Neuronal stem cell (in vitro differentiated cells): ENCODE measurements at regions not wholly inside any gene's neighbourhood (a gene's known extent, or its start where the extent isn't known, plus 50 kb on each side); places are given as distances from the start of the nearest gene placed in this dataset.
"Not testable (repeated sequence)": the region's sequence is repeated elsewhere in the genome, so short reads cannot be mapped to it uniquely, and the experiment has no call there.

Source experiments
- DNase-seq: peaks from one replicate; pipeline ENCODE4 v3.0.0-alpha.2; 2013; ENCODE audit warnings: low spot score
- H2AFZ ChIP-seq: one replicate; pipeline ENCODE4 v1.6.1; 2013; ENCODE audit warnings: mild to moderate bottlenecking, low read length, inconsistent platforms
- H2AK5ac ChIP-seq: 2 replicates; pipeline ENCODE4 v1.6.1; 2013; ENCODE audit warnings: low read depth, mild to moderate bottlenecking, inconsistent platforms, low read length, moderate library complexity, mixed read lengths
- H2BK120ac ChIP-seq: 2 replicates; pipeline ENCODE4 v1.6.1; 2013; ENCODE audit warnings: low read depth, mild to moderate bottlenecking, inconsistent platforms, low read length, moderate library complexity, mixed read lengths
- H2BK12ac ChIP-seq: one replicate; pipeline ENCODE4 v1.6.1; 2013; ENCODE audit warnings: low read length, inconsistent platforms
- H2BK15ac ChIP-seq: 2 replicates; pipeline ENCODE4 v1.6.1; 2013; ENCODE audit warnings: mild to moderate bottlenecking, low read length, inconsistent platforms, mixed read lengths
- H2BK5ac ChIP-seq: one replicate; pipeline ENCODE4 v1.6.1; 2013; ENCODE audit warnings: inconsistent platforms, mild to moderate bottlenecking, low read length, moderate library complexity
- H3K14ac ChIP-seq: one replicate; pipeline ENCODE4 v1.6.1; 2013; ENCODE audit warnings: low read length, inconsistent platforms
- H3K18ac ChIP-seq: 2 replicates; pipeline ENCODE4 v1.6.1; 2013; ENCODE audit warnings: low read length, inconsistent platforms
- H3K23ac ChIP-seq: 2 replicates; pipeline ENCODE4 v1.6.1; 2013; ENCODE audit warnings: low read depth, mild to moderate bottlenecking, mixed read lengths, low read length, inconsistent platforms; ENCODE audit not compliant: poor library complexity
- H3K27ac ChIP-seq: replicated peaks from 3 replicates; pipeline ENCODE4 v1.5.1; 2013; ENCODE audit warnings: low read length, inconsistent platforms
- H3K27me3 ChIP-seq, 3 experiments: 2 replicates each; pipeline ENCODE4 v1.6.1; 2013; ENCODE audit warnings: low read length in 3 of 3, mild to moderate bottlenecking in 2 of 3, inconsistent platforms in 1 of 3, low read depth in 1 of 3, mixed read lengths in 1 of 3, moderate library complexity in 1 of 3; ENCODE audit not compliant: control insufficient read depth in 3 of 3, insufficient read depth in 3 of 3
- H3K36me3 ChIP-seq, 2 donors: replicated peaks in 1 of 2; 2 replicates each; pipeline ENCODE4 v1.6.1; 2013; ENCODE audit warnings: low read length in 2 of 2; ENCODE audit not compliant: control insufficient read depth in 2 of 2, insufficient read depth in 2 of 2
- H3K4ac ChIP-seq: 2 replicates; pipeline ENCODE4 v1.6.1; 2013; ENCODE audit warnings: inconsistent platforms, mild to moderate bottlenecking, low read length, moderate library complexity
- H3K4me1 ChIP-seq, 2 donors: 1 replicate in 1 of 2; 2 replicates in 1 of 2; pipeline ENCODE4 v1.6.1; 2013; ENCODE audit warnings: low read length in 2 of 2, low read depth in 1 of 2; ENCODE audit not compliant: control insufficient read depth in 2 of 2, insufficient read depth in 1 of 2
- H3K4me2 ChIP-seq: one replicate; pipeline ENCODE4 v1.6.1; 2013; ENCODE audit warnings: mild to moderate bottlenecking, low read length, inconsistent platforms; ENCODE audit not compliant: insufficient read depth, poor library complexity, severe bottlenecking
- H3K4me3 ChIP-seq, 2 donors: 2 replicates each; pipeline ENCODE4 v1.5.1; 2013; ENCODE audit warnings: low read length in 2 of 2, mild to moderate bottlenecking in 2 of 2, inconsistent platforms in 1 of 2, moderate library complexity in 1 of 2
- H3K79me1 ChIP-seq: one replicate; pipeline ENCODE4 v1.6.1; 2013; ENCODE audit warnings: low read depth, mild to moderate bottlenecking, inconsistent platforms, low read length, moderate library complexity
- H3K9ac ChIP-seq: one replicate; pipeline ENCODE4 v1.6.1; 2013; ENCODE audit warnings: mild to moderate bottlenecking, low read depth, low read length, inconsistent platforms; ENCODE audit not compliant: poor library complexity
- H3K9me3 ChIP-seq, 2 donors: replicated peaks in 1 of 2; 2 replicates each; pipeline versions ENCODE3 to v1.6.1; 2013; ENCODE audit warnings: low read length in 2 of 2, mild to moderate bottlenecking in 2 of 2, inconsistent platforms in 1 of 2, low read depth in 1 of 2, mixed read lengths in 1 of 2, moderate library complexity in 1 of 2; ENCODE audit not compliant: control insufficient read depth in 2 of 2, insufficient read depth in 1 of 2
- H4K8ac ChIP-seq: one replicate; pipeline ENCODE4 v1.6.1; 2013; ENCODE audit warnings: low read depth, mild to moderate bottlenecking, inconsistent platforms, low read length, moderate library complexity
- H4K91ac ChIP-seq: one replicate; pipeline ENCODE4 v1.6.1; 2013; ENCODE audit warnings: low read length, low read depth, mild to moderate bottlenecking, inconsistent platforms; ENCODE audit not compliant: poor library complexity
- WGBS, 2 donors: extraction: QIAGEN DNeasy Blood & Tissue Kit; methylation state at CpG; one replicate each; pipeline ENCODE4 v1.1.7; 2013; ENCODE audit warnings: missing lambda C conversion rate in 2 of 2, mixed read lengths in 1 of 2; ENCODE audit not compliant: insufficient read length in 2 of 2, insufficient replicate concordance in 1 of 2; ENCODE audit errors: extremely low coverage in 2 of 2; 5-methylcytosine and 5-hydroxymethylcytosine counted together

DNA sequence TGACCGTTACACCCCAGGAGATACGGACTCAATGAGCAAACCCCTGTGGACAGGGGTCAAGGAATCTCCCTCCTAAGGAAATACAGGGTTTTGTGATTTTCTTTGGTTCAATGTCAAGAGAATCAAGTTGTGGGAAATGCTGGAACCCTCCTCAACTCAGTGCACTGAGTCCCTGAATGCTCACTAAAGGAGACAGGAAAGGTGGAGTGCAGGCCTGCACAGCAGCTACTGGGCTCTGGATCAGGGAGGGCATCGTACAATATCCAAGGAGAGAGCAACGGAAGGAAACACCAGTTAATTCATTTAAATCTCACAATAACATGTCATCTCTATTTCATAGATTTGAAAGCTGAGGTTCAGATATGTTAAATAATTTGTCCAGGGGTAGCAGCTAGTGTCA lies 263.5 kb upstream of the PLGLB1 start:
- not testable (repeated sequence) for H2BK15ac ChIP-seq, H2BK120ac ChIP-seq, DNase-seq, H4K91ac ChIP-seq, H3K79me1 ChIP-seq, H3K4me1 ChIP-seq, H3K23ac ChIP-seq, H4K8ac ChIP-seq, H3K14ac ChIP-seq, H3K4ac ChIP-seq, H3K27ac ChIP-seq, H2AK5ac ChIP-seq, H2BK12ac ChIP-seq, H3K9ac ChIP-seq, H3K36me3 ChIP-seq, H3K27me3 ChIP-seq, H3K4me2 ChIP-seq, H2BK5ac ChIP-seq, H3K9me3 ChIP-seq, H3K18ac ChIP-seq, H3K4me3 ChIP-seq, H2AFZ ChIP-seq
- WGBS, 2 donors, result no CpG with 5 or more reads among the region's 4 CpGs

DNA sequence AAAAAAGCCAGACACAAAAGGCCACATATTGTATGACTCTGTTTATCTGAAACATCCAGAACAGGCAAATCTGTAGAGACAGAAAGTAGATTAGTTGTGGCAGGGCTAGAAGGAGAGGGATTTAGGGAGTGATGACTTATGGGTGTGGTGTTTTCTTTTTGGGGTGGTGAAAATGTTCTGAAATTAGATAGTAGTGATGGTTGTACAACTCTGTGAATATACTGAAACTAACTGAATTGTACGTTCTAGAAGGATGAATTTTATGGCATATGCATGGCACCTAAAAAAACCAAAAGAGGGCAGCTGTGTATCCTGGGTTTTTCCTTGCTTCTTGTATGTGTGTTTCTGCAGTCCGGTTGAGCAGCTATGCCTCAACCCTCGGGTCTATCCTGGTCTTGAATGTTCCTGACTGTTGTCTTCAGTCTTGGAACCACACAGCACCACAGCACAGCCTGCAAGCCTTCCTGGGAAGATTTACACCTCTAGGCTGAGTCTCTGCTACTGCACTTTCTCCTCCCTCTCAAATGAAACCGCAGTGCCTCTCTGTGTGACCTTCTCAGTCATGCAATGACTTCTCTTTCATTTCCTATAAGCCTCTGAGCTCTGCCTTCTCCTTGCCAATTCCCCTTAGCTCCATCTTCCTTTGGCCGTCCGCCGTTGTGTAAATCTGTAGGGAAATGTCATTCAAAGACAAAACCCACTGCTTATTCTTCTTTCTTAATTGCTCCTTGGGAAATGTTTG lies 269.1 kb upstream of the PLGLB1 start:
- not testable (repeated sequence) for H4K91ac ChIP-seq, H3K23ac ChIP-seq, H2AK5ac ChIP-seq, H3K79me1 ChIP-seq, H3K14ac ChIP-seq, H2BK120ac ChIP-seq, H3K27ac ChIP-seq, H3K18ac ChIP-seq, H3K4me2 ChIP-seq, H4K8ac ChIP-seq, H3K4ac ChIP-seq, H3K4me1 ChIP-seq, H3K36me3 ChIP-seq, H3K9me3 ChIP-seq, H2AFZ ChIP-seq, H2BK5ac ChIP-seq, H2BK12ac ChIP-seq, H3K9ac ChIP-seq, H3K4me3 ChIP-seq, H2BK15ac ChIP-seq, H3K27me3 ChIP-seq, DNase-seq
- WGBS, 2 donors, result no CpG with 5 or more reads among the region's 7 CpGs

DNA sequence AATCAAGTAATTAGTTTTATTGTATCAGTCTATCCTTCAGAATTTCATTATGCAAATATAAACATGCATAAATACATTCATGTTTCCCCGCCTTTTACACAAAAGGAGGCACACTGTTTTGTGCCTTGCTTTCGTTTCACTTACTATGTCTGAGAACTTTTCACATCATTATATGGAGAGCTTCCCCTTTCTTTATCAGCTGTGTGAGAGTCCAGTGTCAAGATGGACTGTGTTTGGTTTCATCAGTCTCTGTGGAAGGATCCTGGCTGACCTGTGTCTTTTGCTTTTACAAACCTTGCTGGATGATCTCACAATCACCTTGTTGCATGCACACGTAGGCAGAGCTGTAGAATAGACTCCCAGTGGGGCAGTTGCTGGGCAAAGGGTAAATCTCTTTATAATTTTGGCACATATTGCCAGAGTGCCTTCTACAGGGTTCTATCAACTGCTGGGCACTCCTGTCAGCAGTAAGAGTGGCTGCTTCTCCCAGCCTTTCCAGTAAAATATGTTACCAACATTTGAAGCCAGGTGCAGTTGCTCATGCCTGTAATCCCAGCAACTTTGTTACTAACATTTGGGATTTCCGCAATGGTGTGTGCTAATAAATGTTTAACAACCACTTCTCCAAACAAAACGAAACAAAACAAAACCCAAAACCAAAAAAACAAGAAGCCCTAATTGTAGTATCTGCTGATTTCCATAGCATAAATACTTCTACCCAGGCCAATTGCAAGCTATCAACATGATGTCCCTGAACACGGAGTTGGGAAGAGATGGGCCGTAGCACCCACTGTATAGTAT lies 270.0 kb upstream of the PLGLB1 start:
- H3K18ac ChIP-seq, DNase-seq, H2AFZ ChIP-seq, H3K27me3 ChIP-seq, H4K8ac ChIP-seq, H3K36me3 ChIP-seq, H3K79me1 ChIP-seq, H3K14ac ChIP-seq, H3K4ac ChIP-seq, H2BK15ac ChIP-seq, H2BK120ac ChIP-seq, H3K27ac ChIP-seq, H3K4me1 ChIP-seq, H4K91ac ChIP-seq, H3K23ac ChIP-seq, H2BK12ac ChIP-seq, H3K4me2 ChIP-seq, H3K4me3 ChIP-seq, H3K9ac ChIP-seq, H2BK5ac ChIP-seq, H2AK5ac ChIP-seq, H3K9me3 ChIP-seq: not testable (repeated sequence)
- no CpG with 5 or more reads among the region's 7 CpGs for WGBS, 2 donors

DNA sequence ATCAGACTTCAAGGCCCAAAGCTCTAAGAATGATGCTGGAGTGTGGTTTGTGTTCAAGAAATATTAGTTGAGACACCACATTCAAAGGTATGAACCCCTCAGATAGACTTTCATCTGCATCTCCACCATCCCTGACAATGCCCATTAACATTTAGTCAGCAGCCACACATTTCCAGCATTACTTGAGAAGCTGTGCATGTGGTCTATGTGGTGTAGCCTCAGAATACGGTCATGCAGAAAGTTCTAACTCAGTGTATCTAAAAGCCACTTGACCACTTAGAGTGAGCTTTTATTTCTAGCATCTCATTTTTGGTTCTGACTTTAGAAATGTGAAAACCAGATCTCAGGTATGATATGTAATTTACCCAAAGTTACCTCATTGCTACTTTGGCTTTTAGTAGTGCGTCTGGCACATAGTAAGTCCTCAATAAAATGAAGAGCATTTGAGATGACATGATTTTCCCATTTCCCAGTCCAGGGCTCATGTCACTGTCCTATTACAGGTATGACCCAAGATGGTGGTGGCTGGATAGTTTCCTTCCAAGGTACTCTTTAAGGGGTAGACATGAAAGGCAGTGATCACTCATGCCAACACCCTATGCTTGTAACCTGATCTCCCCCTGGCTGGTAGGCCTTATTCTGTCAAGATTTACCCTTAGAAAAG lies 272.4 kb upstream of the PLGLB1 start:
- not testable (repeated sequence) for H3K4ac ChIP-seq, H4K91ac ChIP-seq, H2AK5ac ChIP-seq, H3K36me3 ChIP-seq, H3K9me3 ChIP-seq, H3K4me1 ChIP-seq, H4K8ac ChIP-seq, H2BK15ac ChIP-seq, H2AFZ ChIP-seq, H3K79me1 ChIP-seq, H3K4me3 ChIP-seq, H3K18ac ChIP-seq, H3K9ac ChIP-seq, H3K27ac ChIP-seq, H3K4me2 ChIP-seq, DNase-seq, H2BK5ac ChIP-seq, H2BK12ac ChIP-seq, H3K23ac ChIP-seq, H2BK120ac ChIP-seq, H3K27me3 ChIP-seq, H3K14ac ChIP-seq
- no CpG with 5 or more reads among the region's 2 CpGs for WGBS, 2 donors
